Caco-2 (cell line): ENCODE measurements at regions not wholly inside any gene's neighbourhood (a gene's known extent, or its start where the extent isn't known, plus 50 kb on each side); places are given as distances from the start of the nearest gene placed in this dataset.

Source experiments
- BruUV-seq: library from RNA; stranded (reverse); fragments of 400-500 nt; replicated peaks from 2 replicates; lab custom pipeline; 2021; lab: Mats Ljungman, UMichigan
- CTCF ChIA-PET: fragments of 300-600 bp; sonication (Branson Sonifier 250); formaldehyde crosslinking; loops from one replicate; lab custom pipeline; 2022; ENCODE audit warnings: antibody characterized with exemption; lab: Charles Lee
- POLR2A ChIA-PET: fragments of 300-600 bp; sonication (Branson Sonifier 250); formaldehyde crosslinking; loops from one replicate; lab custom pipeline; 2022; ENCODE audit warnings: antibody characterized with exemption; lab: Charles Lee
- DNase-seq, 2 experiments: peaks; one replicate each; pipeline versions ENCODE4 v3.0.0 to v3.0.0-alpha.2; 2020 to 2022
- H3K27me3 ChIP-seq: replicated peaks from 2 replicates; pipeline ENCODE4 v1.6.0; 2011; ENCODE audit warnings: low read length; ENCODE audit not compliant: control insufficient read depth, insufficient read depth
- H3K36me3 ChIP-seq: 2 replicates; pipeline ENCODE4 v1.5.1; 2011; ENCODE audit warnings: low read length; ENCODE audit not compliant: control insufficient read depth, insufficient read depth
- H3K4me1 ChIP-seq: fragments of 250-450 bp; sonication (Bioruptor Pico); 2 replicates; pipeline ENCODE4 v1.5.1; 2020; ENCODE audit warnings: mild to moderate bottlenecking
- H3K4me3 ChIP-seq: 2 replicates; pipeline ENCODE4 v1.5.1; 2011; ENCODE audit warnings: low read depth, mild to moderate bottlenecking, control low read depth, low read length
- H3K9me3 ChIP-seq: fragments of 250-450 bp; sonication (Bioruptor Pico); 2 replicates; pipeline ENCODE4 v1.5.1; 2020; ENCODE audit warnings: mild to moderate bottlenecking, moderate library complexity
- H3K27ac Mint-ChIP-seq: one replicate; pipeline ENCODE4 v1.8.0; 2022; ENCODE audit warnings: mixed read lengths; ENCODE audit not compliant: unreplicated experiment
- H3K27me3 Mint-ChIP-seq: one replicate; pipeline ENCODE4 v1.8.0; 2022; ENCODE audit warnings: mixed read lengths; ENCODE audit not compliant: insufficient read depth, unreplicated experiment
- H3K36me3 Mint-ChIP-seq: one replicate; pipeline ENCODE4 v1.8.0; 2022; ENCODE audit warnings: mild to moderate bottlenecking, mixed read lengths; ENCODE audit not compliant: insufficient read depth, unreplicated experiment
- H3K4me1 Mint-ChIP-seq: one replicate; pipeline ENCODE4 v1.8.0; 2022; ENCODE audit warnings: low read depth, mixed read lengths; ENCODE audit not compliant: unreplicated experiment
- H3K4me3 Mint-ChIP-seq: one replicate; pipeline ENCODE4 v1.8.0; 2022; ENCODE audit warnings: mild to moderate bottlenecking, moderate library complexity, mixed read lengths; ENCODE audit not compliant: unreplicated experiment
- H3K9me3 Mint-ChIP-seq: one replicate; pipeline ENCODE4 v1.8.0; 2022; ENCODE audit warnings: mixed read lengths; ENCODE audit not compliant: unreplicated experiment
- CTCF ChIP-seq, 2 experiments: fragments of 200-600 bp in 1 of 2; IDR thresholded peaks; 1 replicate in 1 of 2; 2 replicates in 1 of 2; pipeline versions ENCODE4 v1.5.1 to v1.8.0; 2011 to 2022; ENCODE audit warnings: antibody characterized with exemption in 1 of 2, control low read depth in 1 of 2, inconsistent platforms in 1 of 2, low read depth in 1 of 2, low read length in 1 of 2, mild to moderate bottlenecking in 1 of 2, moderate library complexity in 1 of 2; ENCODE audit not compliant: insufficient read depth in 1 of 2, severe bottlenecking in 1 of 2, unreplicated experiment in 1 of 2
- intact Hi-C: fragments of 100-400 bp; cut with micrococcal nuclease; formaldehyde crosslinking; loops from one replicate; pipeline ENCODE4 v1.10.0; 2022; ENCODE audit not compliant: unreplicated experiment

GRCh38 chr5:130350131-130350530 lies 445.9 kb downstream of the CHSY3 start:
- no peaks in the 10 kb centered on the region for H3K4me1 Mint-ChIP-seq
- intact Hi-C loops: no loop called here
- H3K9me3 Mint-ChIP-seq: peaks cover 11% of the 10 kb centered on the region
- H3K27ac Mint-ChIP-seq: no peak overlapping the region
- no peak for TF ChIP-seq CTCF (IDR thresholded peaks at IDR 0.05; ENCODE audit: insufficient read depth in 1 of 2, low read depth in 1 of 2, low read length in 1 of 2, severe bottlenecking in 1 of 2, unreplicated experiment in 1 of 2)
- no peaks in the 10 kb centered on the region for H3K4me1 ChIP-seq
- no peaks in the 10 kb centered on the region for H3K27me3 Mint-ChIP-seq
- POLR2A ChIA-PET: no interaction called here
- H3K36me3 Mint-ChIP-seq: no peaks in the 10 kb centered on the region
- no peak for DNase-seq
- H3K4me3 ChIP-seq: no peak overlapping the region
- H3K27me3 ChIP-seq: no peaks in the 10 kb centered on the region
- no peak overlapping the region for H3K4me3 Mint-ChIP-seq
- no peaks in the 10 kb centered on the region for H3K36me3 ChIP-seq
- CTCF ChIA-PET: no interaction called here
- no peaks in the 10 kb centered on the region; the same call in 1 of the 2 replicates for H3K9me3 ChIP-seq
- no TSS peak for BruUV-seq

DNA sequence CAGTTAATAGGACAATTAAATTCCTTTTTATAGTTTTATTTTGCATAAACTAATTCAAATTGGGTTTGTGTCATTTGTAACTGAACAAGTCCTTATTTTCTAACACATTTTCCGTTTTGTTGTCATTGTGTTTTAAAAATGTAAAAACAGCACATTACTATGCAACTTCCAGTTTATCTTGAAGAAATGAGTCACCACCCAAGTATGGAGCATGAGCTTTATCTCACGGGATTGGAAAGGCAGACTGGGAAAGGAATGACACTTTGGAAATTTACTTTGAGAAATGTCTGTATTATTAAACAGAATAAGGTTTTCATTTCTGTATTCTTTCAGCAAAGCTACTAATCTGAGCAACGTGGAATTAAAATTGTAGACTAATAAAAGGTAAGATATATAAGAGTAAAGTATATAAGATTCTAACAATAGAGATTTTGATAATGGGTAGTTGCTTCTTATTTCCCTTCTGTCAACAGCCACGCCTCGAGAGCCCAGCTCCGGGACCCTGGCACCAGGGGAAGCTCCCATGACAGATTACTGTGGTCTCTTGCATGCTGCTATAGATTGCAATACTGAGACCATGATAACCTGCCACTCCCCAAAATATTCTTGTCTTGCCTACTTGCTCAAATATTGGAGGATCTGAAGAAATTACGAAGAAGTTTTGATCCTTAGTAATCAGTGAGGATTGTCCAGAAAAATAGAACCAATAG lies 433.1 kb downstream of the CHSY3 start:
- peaks cover 6% of the 10 kb centered on the region for H3K36me3 Mint-ChIP-seq
- BruUV-seq: no TSS peak
- H3K4me1 Mint-ChIP-seq: peaks cover 12% of the 10 kb centered on the region
- no peaks in the 10 kb centered on the region for H3K36me3 ChIP-seq
- peaks cover 16% of the 10 kb centered on the region for H3K4me1 ChIP-seq
- H3K4me3 ChIP-seq: no peak overlapping the region
- no peaks in the 10 kb centered on the region for H3K27me3 Mint-ChIP-seq
- H3K9me3 ChIP-seq: no peaks in the 10 kb centered on the region
- peak overlapping the region; percentile 46 for H3K4me3 Mint-ChIP-seq
- H3K27ac Mint-ChIP-seq: peak overlapping the region; percentile 79
- peaks cover 52% of the 10 kb centered on the region for H3K9me3 Mint-ChIP-seq
- POLR2A ChIA-PET: no interaction called here
- peak in 1 of 2 experiments; percentile 36 for DNase-seq
- no peaks in the 10 kb centered on the region for H3K27me3 ChIP-seq
- CTCF ChIA-PET: no interaction called here
- intact Hi-C loops: loop anchor here (1.0 kb wide), 1 partner anchor 20 kb away; no protein-coding TSS in a partner anchor
- no peak for TF ChIP-seq CTCF (IDR thresholded peaks at IDR 0.05; ENCODE audit: insufficient read depth in 1 of 2, low read depth in 1 of 2, low read length in 1 of 2, severe bottlenecking in 1 of 2, unreplicated experiment in 1 of 2)

GRCh38 chr5:130335117-130335516 lies 430.9 kb downstream of the CHSY3 start:
- H3K9me3 Mint-ChIP-seq: peaks cover 47% of the 10 kb centered on the region
- H3K27me3 Mint-ChIP-seq: no peaks in the 10 kb centered on the region
- POLR2A ChIA-PET: no interaction called here
- no peaks in the 10 kb centered on the region for H3K27me3 ChIP-seq
- no peak for TF ChIP-seq CTCF (IDR thresholded peaks at IDR 0.05; ENCODE audit: insufficient read depth in 1 of 2, low read depth in 1 of 2, low read length in 1 of 2, severe bottlenecking in 1 of 2, unreplicated experiment in 1 of 2)
- no peaks in the 10 kb centered on the region for H3K36me3 ChIP-seq
- H3K27ac Mint-ChIP-seq: no peak overlapping the region
- peaks cover 16% of the 10 kb centered on the region for H3K4me1 ChIP-seq
- H3K4me3 ChIP-seq: no peak overlapping the region
- no TSS peak for BruUV-seq
- H3K9me3 ChIP-seq: peaks cover 1% of the 10 kb centered on the region; the same call in 1 of the 2 replicates
- DNase-seq: no peak
- CTCF ChIA-PET: no interaction called here
- intact Hi-C loops: no loop called here
- peaks cover 6% of the 10 kb centered on the region for H3K36me3 Mint-ChIP-seq
- peaks cover 7% of the 10 kb centered on the region for H3K4me1 Mint-ChIP-seq
- no peak overlapping the region for H3K4me3 Mint-ChIP-seq
